DMS114 treated with DMSO at 0.1 percent for 48 hours (cell line): ENCODE measurements at regions not wholly inside any gene's neighbourhood (a gene's known extent, or its start where the extent isn't known, plus 50 kb on each side); places are given as distances from the start of the nearest gene placed in this dataset.

Experiments
- DNase-seq: peaks from one replicate; lab custom pipeline; 2025; ENCODE audit not compliant: unreplicated experiment; lab: John Stamatoyannopoulos, UW

DNA sequence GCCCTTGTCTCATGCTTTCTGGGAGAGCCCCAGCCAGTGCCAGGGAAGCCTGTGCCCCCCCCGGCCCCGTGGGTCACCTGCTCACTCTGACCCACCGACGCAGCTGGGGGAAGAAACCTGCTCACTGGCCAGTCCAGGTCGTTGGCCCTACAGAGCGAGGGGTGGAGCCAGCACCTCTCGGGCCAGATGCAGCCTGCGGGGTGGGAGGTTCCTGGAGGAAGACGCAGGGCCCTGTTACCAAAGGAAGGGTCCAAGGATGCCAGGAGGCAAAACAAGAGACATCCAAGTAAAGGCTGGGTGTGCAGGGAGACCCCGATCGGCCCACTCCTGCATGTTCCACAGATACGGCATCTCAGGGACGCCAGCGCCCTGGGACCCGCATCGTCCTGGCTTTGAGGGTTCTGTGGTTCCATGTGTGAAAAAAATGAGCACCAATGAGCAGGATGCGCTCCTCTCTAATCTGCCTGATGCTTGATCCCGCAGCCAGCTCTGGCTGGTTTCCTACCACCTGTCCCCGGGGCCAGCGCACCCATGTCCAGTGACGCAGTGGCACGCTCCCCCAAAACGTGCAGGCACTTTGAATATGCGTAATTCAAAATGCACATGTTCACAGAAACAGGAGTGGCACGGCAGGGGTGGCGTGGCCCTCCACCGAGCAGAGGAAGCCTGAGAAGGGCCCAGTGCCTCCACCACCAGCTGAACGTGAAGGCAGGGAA lies 66.0 kb upstream of the GALNT9 start:
- no peak for DNase-seq

DNA sequence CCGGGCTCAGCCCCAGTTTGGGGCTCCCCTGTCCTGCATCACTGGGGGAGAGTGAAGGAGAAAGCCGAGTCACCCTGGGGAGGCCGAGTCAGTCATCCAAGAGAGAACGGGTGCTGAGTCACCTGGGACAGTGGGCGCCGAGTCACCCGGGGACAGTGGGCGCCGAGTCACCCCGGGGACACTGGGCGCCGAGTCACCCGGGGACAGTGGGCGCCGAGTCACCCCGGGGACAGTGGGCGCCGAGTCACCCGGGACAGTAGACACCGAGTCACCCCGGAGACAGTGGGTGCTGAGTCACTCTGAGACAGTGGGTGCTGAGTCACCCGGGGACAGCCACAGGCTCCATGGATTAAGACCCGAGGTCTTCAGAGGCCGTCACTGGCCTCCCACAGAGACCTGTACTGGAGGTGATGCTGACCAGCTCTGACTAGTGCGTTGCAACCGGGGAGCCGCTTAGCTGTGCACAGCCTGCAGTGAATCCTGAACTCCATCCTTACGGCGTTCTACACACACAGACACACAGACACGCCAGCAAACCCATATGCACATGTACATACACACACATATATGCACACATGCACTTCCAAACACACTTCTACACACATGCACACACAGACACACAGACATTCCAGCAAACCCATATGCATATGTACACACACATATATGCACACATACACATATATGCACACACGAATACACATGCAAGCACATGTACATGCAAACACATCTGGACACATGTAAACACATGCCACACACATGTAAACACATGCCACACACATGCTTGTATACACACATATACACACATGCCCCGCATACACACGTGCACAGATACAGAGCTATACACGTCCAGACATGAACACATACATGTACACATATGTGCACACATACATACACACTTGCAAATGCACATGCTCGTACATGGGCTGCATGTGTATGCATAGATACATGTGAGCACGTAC lies 64.9 kb upstream of the GALNT9 start:
- DNase-seq: no peak

DNA sequence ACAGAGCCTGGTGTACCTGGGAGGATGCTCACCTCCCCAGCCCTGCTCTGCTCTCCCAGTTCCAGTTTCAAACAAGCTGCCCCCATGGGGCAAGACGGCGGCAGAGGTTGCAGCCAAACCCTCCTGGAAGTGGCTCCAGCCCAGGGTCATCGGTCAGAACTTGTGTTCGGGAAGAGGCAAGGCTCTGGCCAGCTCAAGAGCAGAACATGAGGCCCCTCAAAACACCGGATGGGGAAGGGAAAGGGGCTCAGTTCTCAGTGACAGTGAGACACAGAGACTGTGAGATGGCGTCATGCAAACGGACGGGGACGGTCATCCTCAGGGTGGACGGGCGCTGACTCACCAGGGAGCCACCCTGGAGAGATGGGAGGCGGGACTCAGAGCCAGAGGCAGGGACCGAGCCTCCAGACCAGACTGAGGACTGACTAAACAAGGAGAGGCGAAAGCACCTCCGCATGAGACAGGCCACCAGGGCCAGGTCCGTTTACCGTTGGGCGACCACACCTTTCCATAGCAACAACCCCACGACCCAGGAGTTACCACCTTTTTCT lies 63.9 kb upstream of the GALNT9 start:
- no peak for DNase-seq

DNA sequence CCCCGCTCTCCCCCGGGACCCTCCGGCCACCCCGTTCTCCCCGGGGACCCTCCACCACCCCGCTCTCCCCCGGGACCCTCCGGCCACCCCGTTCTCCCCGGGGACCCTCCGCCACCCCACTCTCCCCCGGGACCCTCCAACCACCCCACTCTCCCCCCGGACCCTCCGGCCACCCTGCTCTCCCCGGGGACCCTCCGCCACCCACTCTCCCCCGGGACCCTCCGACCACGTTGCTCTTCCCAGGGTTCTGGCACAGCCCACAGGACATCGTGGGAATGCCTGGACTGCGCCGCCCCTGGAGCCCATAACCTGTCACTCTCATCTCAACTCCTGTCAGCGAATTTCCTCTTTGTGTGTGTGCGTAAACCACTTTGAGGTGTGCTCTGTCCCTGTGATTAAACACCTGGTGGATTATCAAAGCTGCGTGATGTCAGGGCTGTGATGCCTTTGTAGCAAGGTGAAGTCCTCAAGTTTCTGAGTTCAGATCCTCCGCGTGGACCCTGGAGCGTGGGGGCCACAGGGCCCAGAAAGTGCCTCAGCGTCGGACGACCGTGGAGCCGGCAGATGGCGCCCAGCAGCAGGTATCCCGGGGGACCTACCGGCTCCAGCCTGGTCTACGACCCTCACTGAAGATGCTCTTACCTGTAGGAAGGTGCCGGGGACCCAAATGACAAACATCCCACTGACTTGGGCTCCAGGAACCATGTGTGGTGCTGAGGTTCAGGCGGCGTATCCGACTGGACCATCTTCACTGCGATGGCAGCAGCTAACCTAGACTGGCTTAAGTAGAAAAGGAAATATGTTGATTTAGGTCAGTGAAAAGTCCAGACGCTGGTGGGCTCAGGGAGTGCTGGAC lies 63.2 kb upstream of the GALNT9 start:
- DNase-seq: no peak

DNA sequence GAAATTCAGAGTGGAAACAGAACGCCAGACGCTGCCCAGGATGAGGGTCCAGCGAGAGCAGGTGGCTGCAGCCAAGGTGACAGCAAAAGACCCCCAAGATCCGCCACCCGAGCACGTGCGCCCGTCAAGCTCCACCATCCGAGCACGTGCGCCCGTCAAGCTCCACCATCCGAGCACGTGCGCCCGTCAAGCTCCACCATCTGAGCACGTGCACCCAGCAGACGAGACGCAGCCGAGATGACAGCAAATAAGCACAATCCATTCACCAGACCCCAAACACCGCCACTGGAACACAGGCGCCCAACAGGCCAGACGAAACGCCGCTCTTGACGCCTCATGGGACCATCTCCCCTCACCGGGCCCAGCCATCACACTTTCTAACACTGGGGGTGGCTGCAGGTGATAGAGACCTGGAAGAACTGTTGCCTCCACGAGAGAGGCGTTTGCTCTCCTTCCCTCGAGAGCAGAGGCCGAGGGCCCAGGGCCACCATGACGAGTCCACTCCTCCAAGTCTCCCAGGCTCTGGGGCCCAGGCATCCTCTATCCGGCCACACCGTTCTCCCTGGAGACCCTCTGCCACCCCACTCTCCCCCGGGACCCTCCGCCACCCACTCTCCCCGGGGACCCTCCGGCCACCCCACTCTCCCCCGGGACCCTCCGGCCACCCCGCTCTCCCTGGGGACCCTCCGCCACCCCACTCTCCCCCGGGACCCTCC lies 62.1 kb upstream of the GALNT9 start:
- no peak for DNase-seq

DNA sequence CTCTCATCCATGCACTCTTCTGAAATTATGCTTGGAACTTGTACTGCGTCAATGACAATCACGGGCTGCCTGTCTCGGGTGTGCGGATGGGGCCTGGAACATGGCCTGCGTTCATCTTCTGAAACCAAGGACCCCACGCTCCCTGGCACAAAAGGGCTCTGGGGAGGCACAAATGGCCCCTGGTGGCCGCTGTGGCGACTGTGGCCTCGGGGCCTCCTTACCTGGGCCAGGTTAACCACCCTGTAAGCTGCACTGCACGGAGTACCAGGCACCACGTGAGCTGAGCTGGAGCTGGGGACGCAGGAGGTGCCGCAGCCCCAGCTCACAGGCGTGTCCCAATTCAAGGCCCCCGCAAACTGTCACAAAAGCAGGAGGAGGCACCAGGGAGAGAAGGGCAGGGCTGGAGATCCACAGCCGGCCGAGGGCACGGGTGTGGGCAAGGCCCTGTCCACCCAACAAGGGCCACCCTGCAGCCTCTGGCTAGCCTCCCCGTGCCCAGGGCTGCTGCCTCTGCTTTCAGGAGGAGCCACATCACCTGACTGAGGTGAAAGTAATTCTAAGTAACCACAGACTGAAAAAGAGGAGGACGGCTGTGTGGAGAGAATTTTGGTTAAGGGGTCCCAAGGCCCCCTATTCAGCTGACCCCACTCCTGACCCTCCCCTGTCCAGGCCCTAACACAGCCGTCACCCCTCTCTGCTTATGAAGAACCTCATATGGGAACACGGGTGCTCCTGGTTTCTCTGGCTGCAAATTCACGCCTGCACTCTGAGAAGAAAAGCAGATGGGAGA lies 61.1 kb upstream of the GALNT9 start:
- DNase-seq: no peak

DNA sequence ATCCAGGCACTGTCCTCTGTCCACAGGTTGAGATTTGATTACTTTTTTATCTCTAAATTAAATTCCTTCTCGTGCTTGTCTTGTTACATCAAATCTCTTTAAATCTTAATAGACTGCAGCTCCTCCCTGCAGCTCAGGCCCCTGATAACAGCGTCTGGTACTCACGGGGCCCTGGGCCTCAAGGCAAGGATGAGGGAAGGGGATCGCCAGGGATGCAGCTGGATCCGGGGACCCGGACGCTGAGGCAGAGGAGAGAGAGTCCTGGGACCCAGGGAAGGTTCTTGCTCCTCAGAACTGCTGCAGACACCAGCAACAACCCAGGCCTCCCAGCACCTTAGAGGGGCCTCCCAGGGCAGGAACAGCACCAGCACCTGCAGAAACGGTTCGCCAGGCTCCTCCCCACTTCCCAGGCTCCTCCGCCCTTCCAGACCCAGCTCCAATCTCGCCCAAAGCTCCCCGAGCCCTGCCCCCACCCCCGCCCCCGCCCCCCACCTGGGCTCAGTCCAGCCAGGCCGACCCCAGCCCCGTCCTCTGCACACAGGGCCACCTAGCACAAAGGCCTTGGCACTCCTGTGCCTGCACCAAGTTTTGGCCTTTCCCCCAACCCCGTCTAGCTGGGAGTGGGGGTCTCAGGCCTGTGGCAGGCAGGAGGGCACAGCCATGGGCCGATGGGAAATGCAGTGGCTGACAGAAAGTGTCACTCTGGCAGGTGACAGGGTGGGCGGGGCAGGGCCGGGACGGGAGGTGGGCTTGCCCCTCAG lies 60.3 kb upstream of the GALNT9 start:
- DNase-seq: no peak

DNA sequence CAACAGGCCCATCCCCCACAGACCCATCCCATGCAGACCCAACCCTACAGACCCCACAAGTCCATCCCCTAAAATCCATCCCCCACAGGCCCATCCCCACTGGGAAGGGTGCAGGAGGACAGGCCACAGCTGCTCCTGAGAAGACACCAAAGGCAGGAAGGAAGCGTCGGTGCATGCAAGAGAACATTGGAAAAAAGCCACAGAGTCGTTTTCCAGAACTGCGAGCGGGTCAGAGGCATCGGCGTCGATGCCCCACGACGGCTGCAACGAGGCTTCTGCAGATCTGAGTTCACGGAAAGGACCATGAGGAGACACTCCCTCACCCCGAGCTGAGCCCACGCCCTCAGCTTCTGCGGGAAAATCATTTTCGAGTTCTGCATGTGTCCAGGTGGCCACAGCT lies 59.6 kb upstream of the GALNT9 start:
- DNase-seq: no peak

DNA sequence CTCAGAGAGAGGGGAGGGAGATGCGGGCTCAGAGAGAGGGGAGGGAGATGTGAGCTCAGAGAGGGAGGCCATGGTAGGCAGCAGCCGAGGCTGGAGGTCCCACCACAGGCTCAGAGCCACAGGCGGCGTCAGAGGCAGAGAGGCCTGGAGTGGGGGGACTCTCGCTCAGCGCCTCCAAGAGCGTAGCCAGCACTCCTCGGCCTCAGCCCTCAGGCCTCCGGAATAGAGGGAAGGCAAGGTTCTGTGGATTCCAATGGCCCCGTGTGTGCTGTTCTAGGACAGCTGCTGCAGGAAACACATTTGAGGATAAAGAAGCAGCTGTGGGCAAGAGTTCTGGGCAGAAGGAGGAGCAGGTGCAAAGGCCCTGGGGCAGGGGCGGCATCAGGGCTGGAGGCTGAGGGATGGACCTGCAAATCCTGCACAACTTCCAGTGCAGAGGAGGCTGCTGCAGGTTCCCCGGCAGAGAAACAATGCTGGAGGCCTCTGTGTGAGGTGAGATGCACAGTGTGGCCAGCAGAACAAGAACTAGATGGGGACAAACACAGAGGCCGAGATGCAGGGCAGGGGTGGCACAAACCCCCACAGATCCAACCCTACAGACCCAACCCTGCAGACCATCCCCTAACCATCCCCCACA lies 59.1 kb upstream of the GALNT9 start:
- DNase-seq: no peak

DNA sequence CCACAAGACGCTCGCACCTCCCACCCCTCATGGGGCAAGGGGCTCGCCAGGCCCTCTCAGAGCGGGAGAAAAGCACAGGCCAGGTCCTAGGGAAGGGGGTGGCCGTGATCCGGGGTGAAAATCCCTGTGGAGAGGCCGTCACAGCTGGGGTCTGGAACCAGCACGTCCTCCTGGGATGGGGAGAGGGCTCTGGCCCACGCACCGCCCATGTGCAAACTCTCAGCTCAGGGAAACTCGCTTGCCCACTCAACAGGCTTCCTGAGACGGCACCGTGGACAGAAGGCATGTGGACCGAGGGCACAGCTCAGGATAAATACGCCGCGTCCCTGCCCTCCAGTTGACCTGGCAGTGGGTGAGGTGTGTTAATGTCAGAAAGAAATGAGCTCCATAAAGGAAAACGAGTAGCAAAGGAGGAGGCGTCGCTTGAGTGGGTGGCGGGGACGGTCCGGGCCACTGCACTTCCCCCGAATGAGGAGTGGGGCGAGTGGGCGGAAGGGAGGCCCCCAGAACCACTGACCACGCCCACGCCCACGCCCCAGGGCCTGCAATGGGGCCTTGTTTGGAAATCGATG lies 57.6 kb upstream of the GALNT9 start:
- DNase-seq: no peak

DNA sequence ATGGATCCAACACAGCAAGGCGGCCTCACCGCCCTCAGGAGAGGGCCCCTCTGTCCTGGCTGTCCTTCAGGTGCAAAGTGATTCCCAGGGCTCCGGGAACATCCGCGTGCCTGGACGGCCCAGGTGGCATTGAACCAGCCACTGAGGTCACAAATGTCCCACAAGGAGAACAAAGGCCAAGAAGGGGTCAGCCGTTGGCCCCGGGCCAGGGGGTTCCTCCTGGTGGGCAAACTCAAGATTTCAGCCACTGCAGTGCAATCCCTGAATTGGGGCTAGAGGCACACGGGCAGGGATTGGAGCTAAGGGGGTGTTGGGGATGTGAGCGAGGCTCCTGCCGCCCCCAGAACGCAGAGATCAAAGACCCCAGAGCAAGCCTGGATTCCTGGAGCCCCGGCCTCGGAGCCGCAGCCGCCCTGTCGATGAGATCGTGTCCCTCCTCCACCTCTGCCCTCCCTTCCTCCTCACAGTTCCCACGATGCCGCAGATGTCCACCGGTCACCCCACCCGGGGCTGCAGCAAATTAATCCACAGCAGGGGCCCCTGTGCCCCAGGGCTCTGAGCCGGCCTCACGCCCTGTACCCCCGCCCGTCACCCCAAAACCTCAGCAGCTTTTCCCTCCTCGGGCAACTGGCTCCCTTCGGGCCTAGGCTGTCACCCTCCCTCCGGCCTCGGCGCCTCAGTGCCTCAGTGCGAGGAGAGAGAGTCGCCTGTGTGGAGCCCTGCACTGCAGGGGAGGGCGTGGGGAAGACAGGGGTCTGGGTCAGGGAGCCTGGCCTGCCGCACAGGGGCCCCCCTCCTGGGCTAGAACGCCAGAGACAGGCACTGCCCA lies 56.7 kb upstream of the GALNT9 start:
- no peak for DNase-seq

DNA sequence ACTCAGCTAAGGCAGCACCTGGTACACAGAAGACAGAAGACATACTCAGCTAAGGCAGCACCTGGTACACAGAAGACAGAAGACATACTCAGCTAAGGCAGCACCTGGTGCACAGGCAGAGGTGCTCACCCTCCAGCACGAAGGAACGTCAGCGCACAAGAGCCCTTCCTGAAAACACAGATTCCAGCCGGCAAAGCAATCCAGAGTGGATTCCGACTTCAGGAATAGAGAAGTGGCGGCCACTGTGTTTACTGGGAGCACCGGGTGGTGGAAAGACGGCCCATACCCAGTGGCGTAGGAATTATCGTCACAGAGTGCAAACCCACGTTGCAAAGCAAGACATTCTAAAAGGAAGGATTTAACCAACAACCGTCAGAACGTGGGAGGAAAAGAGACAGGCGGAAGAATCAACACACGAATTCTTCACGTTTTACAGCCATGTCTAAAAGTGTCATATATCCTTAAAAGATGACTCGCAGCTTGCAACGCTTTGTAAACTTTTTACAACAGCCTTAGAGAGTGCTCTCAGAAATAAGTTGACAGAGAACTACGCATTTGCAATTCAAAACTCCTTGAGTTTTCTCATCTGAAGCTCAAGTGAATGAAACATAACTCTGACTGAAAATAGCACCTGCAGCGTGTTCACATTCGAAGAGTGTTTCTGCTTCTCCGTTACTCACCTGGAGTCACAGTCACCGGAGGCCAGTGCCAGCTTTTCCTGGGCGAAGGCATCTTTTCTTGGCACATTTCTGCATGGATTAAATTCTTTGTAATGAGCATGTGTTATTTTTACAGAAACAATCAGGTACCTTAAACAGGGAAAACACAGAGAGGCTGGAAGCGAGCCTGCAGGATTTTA lies 55.8 kb upstream of the GALNT9 start:
- DNase-seq: no peak

DNA sequence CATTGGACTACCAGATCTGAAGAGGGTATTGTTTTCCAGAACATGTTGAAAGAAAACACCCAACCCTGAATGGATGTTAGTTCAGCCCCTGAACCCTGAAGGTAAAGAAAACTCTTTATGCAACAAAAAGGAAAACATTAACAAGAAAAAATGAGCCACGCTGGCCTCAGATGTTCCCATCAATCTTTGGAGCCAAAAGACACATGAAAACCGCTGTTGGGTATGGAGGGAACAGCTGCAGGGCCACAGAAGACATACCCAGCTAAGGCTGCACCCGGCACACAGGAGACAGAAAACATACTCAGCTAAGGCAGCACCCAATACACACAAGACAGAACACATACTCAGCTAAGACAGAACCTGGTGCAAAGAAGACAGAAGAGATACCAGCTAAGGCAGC lies 51.3 kb upstream of the GALNT9 start:
- no peak for DNase-seq

DNA sequence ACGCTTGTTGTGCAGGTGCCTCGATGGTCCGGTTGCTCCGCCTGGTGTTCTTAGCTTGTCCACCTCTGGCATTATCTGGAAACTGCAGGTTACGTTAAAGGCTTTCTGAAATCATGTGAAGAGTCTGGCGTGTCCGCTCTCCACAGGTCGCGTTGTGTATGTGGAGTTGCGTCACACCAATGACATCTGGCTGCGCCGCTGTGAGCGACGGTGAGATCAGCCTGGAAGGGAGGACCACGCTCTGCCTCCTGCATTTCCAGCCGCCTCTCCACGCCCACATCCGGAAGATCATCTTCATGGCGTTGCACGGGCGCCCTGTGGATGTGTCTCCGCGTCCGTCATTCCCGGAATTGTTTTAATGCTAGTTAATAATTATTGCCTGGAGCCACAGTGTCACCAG lies 50.6 kb upstream of the GALNT9 start:
- DNase-seq: no peak

DNA sequence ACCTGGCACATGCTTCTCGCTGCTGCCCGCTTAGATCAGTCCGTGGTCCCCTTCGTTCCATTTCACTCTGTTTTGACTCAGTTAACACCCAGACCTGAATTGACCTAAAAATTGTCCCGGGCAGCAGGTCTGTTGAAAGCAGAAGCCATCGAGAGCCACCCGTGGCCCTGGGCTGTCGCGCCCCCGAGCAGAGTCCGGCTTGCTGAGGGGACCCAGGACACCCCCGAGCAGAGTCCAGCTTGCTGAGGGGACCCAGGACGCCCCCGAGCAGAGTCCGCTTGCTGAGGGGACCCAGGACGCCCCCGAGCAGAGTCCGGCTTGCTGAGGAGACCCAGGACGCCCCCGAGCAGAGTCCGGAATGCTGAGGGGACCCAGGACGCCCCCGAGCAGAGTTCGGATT lies 50.2 kb upstream of the GALNT9 start:
- DNase-seq: no peak
